HepG2 (cell line): ENCODE measurements at regions not wholly inside any gene's neighbourhood (a gene's known extent, or its start where the extent isn't known, plus 50 kb on each side); places are given as distances from the start of the nearest gene placed in this dataset.

Experiments used
- FOXP1 ChIP-seq, 2 experiments: fragments of 450-650 bp in 1 of 2; IDR thresholded peaks; 2 replicates each; pipeline ENCODE4 v1.6.1; 2017 to 2018; ENCODE audit warnings: antibody characterized with exemption in 1 of 2
- HDAC1 ChIP-seq: sonication (generic); formaldehyde crosslinking; IDR thresholded peaks from 2 replicates; pipeline ENCODE4 v1.5.1; 2020; ENCODE audit warnings: mild to moderate bottlenecking, missing genetic modification reagents
- HOMEZ ChIP-seq: IDR thresholded peaks from 2 replicates; pipeline ENCODE4 v1.6.1; 2016; ENCODE audit warnings: low read depth
- IRF2 ChIP-seq: IDR thresholded peaks from 2 replicates; pipeline ENCODE4 v1.6.1; 2018; ENCODE audit warnings: missing genetic modification reagents, missing compliant biosample characterization
- LCORL ChIP-seq, 2 experiments: fragments of 450-650 bp in 1 of 2; sonication (generic) in 1 of 2; formaldehyde crosslinking in 1 of 2; IDR thresholded peaks; 2 replicates each; pipeline versions ENCODE4 v1.5.0 to v1.6.1; 2017 to 2020; ENCODE audit warnings: antibody characterized with exemption in 1 of 2, missing genetic modification reagents in 1 of 2
- NFKBIZ ChIP-seq: IDR thresholded peaks from 2 replicates; pipeline ENCODE4 v1.6.1; 2018; ENCODE audit warnings: missing genetic modification reagents, missing compliant biosample characterization
- PAX8 ChIP-seq: sonication (generic); formaldehyde crosslinking; IDR thresholded peaks from 2 replicates; pipeline ENCODE4 v1.8.0; 2022; ENCODE audit warnings: mild to moderate bottlenecking, missing genetic modification reagents, borderline replicate concordance
- SNRNP70 ChIP-seq: fragments of 200-400 bp; formaldehyde crosslinking; IDR thresholded peaks from 2 replicates; pipeline ENCODE4 v1.6.1; 2017; ENCODE audit warnings: mild to moderate bottlenecking, low read depth, low read length, moderate library complexity
- TFE3 ChIP-seq: IDR thresholded peaks from 2 replicates; pipeline ENCODE4 v1.6.1; 2016
- ZBTB26 ChIP-seq: IDR thresholded peaks from 2 replicates; pipeline ENCODE4 v1.6.1; 2016; ENCODE audit warnings: missing compliant biosample characterization, missing genetic modification reagents, borderline replicate concordance
- ZNF12 ChIP-seq: sonication (generic); formaldehyde crosslinking; IDR thresholded peaks from 2 replicates; pipeline ENCODE4 v1.5.0; 2020; ENCODE audit warnings: missing genetic modification reagents
- ZNF274 ChIP-seq: sonication (generic); formaldehyde crosslinking; IDR thresholded peaks from 2 replicates; pipeline ENCODE4 v1.5.1; 2020; ENCODE audit warnings: mild to moderate bottlenecking, missing genetic modification reagents
- ZNF674 ChIP-seq: sonication (generic); formaldehyde crosslinking; IDR thresholded peaks from 2 replicates; pipeline ENCODE4 v1.5.0; 2020; ENCODE audit warnings: low read depth, mild to moderate bottlenecking, missing genetic modification reagents

- TF ChIP-seq HDAC1 (CRISPR knock-in tag) (no peak), ZBTB26 (CRISPR knock-in tag) (no peak), ZNF674 (CRISPR knock-in tag) (no peak), HOMEZ (CRISPR knock-in tag) (no peak), TFE3 (CRISPR knock-in tag) (no peak), PAX8 (CRISPR knock-in tag) (no peak), IRF2 (CRISPR knock-in tag) (no peak), FOXP1 (IDR thresholded peaks at IDR 0.05) (0 out of 2 replicates have a peak, but pooled peaks have one; percentile 35), FOXP1 (CRISPR knock-in tag; IDR thresholded peaks at IDR 0.05) (no peak), ZNF274 (CRISPR knock-in tag) (no peak), LCORL (IDR thresholded peaks at IDR 0.05) (peak; percentile 23; the same call in 1 of the 2 replicates), LCORL (CRISPR knock-in tag; IDR thresholded peaks at IDR 0.05) (no peak), NFKBIZ (CRISPR knock-in tag) (no peak), SNRNP70 (no peak), ZNF12 (CRISPR knock-in tag) (no peak)
Observed at GRCh38 chr11:71067753-71068152, 184.6 kb downstream of the SHANK2 start (continued).
